ENCODE measurements at regions not wholly inside any gene's neighbourhood (a gene's known extent, or its start where the extent isn't known, plus 50 kb on each side); places are given as distances from the start of the nearest gene placed in this dataset.

- TF ChIP-seq CTCF (IDR thresholded peaks at IDR 0.05) (no peak), POLR2A (IDR thresholded peaks at IDR 0.05) (no peak), POLR2AphosphoS5 (IDR thresholded peaks at IDR 0.05; ENCODE audit: insufficient read depth in 1 of 2, low read depth in 1 of 2) (no peak)
Measured at GRCh38 chr18:73787316-73787715, 360.3 kb downstream of the FBXO15 start.

All from vagina (tissue), 2 donors.